IMR-90 (cell line): ENCODE measurements at regions not wholly inside any gene's neighbourhood (a gene's known extent, or its start where the extent isn't known, plus 50 kb on each side); places are given as distances from the start of the nearest gene placed in this dataset.

ENCODE experiments used
- BHLHE40 ChIP-seq: fragments of 150-350 bp; IDR thresholded peaks from 2 replicates; pipeline ENCODE4 v1.6.1; 2016; ENCODE audit warnings: mild to moderate bottlenecking, low read depth, low read length
- CTCF ChIP-seq: conservative IDR thresholded peaks from 2 replicates; pipeline ENCODE4 v1.5.1; 2012; ENCODE audit warnings: mild to moderate bottlenecking, low read depth, low read length, improper control_type of control experiment
- RAD21 ChIP-seq: IDR thresholded peaks from 2 replicates; pipeline ENCODE4 v1.6.1; 2012; ENCODE audit warnings: low read length, improper control_type of control experiment

GRCh38 chr11:116690611-116691010 is 82.2 kb downstream of the BUD13 start:
- TF ChIP-seq CTCF (no peak), RAD21 (no peak), BHLHE40 (no peak)
